ENCODE measurements at regions not wholly inside any gene's neighbourhood (a gene's known extent, or its start where the extent isn't known, plus 50 kb on each side); places are given as distances from the start of the nearest gene placed in this dataset.

DNA sequence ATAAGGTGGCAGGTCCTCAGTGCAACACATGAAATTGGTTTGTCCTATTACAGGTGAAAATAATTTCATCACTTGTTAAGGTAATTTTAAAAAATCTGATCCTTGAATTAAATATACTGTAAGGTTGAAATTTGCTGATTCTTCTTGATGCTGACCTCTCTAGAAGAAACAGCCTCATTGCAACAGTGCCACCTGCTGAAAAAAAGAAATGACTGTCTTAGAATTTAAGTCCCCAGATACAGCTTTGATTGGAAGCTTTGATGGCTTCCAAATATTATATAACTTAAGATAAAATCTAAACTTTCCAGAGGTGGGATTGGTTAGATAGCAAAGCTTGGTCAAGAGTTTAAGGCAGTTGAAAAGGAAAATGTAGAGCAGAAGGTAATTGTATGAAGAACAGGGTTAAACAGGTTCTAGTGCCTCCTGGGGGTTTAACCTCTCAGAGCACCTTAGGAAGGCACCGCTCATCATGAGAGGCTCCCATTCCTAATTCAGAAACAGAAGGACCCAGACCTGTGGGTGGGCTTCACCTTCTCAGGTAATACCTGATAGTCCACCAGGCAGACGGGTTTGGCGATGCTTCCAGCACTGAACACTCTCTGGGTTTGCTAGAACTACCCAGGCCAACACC lies 401.0 kb downstream of the PAX1 start:
- intact Hi-C loops (cut with DNase I) = no loop called here
- no peaks in the 10 kb centered on the region for H3K36me3 ChIP-seq
- H3K4me3 ChIP-seq = no peak overlapping the region
- WGBS, 2 donors = 67 to 79% methylated on average over 3 of the region's 3 CpGs
- H3K27me3 ChIP-seq = no peaks in the 10 kb centered on the region
- no peak for DNase-seq
- no peaks in the 10 kb centered on the region for H3K4me1 ChIP-seq
- H3K27ac ChIP-seq = no peak overlapping the region
- TF ChIP-seq, protein P1, sequence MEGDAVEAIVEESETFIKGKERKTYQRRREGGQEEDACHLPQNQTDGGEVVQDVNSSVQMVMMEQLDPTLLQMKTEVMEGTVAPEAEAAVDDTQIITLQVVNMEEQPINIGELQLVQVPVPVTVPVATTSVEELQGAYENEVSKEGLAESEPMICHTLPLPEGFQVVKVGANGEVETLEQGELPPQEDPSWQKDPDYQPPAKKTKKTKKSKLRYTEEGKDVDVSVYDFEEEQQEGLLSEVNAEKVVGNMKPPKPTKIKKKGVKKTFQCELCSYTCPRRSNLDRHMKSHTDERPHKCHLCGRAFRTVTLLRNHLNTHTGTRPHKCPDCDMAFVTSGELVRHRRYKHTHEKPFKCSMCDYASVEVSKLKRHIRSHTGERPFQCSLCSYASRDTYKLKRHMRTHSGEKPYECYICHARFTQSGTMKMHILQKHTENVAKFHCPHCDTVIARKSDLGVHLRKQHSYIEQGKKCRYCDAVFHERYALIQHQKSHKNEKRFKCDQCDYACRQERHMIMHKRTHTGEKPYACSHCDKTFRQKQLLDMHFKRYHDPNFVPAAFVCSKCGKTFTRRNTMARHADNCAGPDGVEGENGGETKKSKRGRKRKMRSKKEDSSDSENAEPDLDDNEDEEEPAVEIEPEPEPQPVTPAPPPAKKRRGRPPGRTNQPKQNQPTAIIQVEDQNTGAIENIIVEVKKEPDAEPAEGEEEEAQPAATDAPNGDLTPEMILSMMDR (IDR thresholded peaks at IDR 0.05) = peak in 3 of 6 experiments; percentile 21 to 41 (median 28)
- no peak for TF ChIP-seq POLR2A (IDR thresholded peaks at IDR 0.05)
- H3K9me3 ChIP-seq = no peaks in the 10 kb centered on the region

DNA sequence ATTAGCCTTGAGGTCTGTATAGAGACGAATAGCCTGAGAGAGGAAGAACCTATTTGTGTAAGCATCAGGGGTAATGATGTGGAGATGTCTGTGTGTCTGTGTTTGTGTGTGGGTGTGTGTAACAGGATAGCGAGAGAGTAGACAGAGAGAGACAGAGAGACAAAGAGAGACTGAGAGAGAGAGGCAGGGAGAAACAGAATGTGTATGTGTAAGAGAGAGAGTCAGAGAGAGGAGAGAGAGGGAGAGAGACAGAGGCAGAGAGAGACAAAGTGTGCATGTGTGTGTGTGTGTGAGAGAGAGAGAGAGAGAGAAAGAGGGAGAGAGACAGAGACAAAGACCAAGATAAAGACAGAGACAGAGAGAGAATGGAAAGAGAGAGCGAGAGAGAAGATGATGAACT lies 396.1 kb downstream of the PAX1 start:
- Histone ChIP-seq H3K4me1 (no peaks in the 10 kb centered on the region), H3K27me3 (no peaks in the 10 kb centered on the region), H3K27ac (no peak overlapping the region), H3K36me3 (no peaks in the 10 kb centered on the region), H3K9me3 (no peaks in the 10 kb centered on the region), H3K4me3 (no peak overlapping the region)
- TF ChIP-seq, protein P1 (IDR thresholded peaks at IDR 0.05) = no peak
- no peak for TF ChIP-seq POLR2A (IDR thresholded peaks at IDR 0.05)
- intact Hi-C loops (cut with DNase I) = no loop called here
- no peak for DNase-seq
- 78 to 88% methylated on average over 3 of the region's 3 CpGs for WGBS, 2 donors

DNA sequence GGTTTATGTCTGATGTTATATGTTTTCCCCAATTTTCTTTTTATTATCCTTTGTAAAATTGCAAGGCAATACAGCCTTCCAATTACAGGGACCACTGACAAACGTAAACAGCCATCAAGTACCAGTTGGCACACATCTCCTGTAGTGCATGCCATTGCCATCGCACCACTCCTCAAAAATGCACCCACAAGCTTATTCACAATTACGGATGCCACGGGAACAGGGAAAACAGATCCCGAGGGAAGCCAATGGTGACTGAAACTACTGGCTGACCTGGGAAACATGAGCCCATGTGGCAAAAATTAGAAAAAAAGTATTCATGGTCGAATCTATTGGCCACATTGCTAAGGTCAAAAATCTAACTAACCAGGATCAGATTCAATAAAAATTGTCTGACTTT lies 395.2 kb downstream of the PAX1 start:
- H3K9me3 ChIP-seq = no peaks in the 10 kb centered on the region
- WGBS, 2 donors = 63 to 64% methylated on average over 6 of the region's 6 CpGs

DNA sequence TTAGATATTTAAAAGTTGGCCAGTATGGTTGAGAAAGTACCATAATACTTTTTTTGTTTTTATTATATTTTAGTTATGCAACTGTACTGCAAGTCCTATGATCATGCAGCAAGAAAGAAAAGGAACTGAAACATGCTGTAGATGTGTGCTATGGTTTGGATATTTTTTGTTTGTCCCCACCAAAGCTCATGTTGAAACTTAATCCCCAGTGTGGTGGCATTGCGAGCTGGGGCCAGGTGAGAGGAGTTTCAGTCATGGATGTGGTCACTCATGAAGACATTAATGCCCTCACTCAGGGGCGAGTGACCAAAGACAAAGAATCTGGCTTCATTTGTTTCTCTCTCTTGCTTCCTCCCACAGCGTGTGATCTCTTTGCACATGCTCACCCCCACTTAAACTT lies 393.9 kb downstream of the PAX1 start:
- Histone ChIP-seq H3K9me3 (no peaks in the 10 kb centered on the region), H3K4me3 (no peak overlapping the region), H3K27me3 (no peaks in the 10 kb centered on the region), H3K27ac (no peak overlapping the region), H3K4me1 (no peaks in the 10 kb centered on the region), H3K36me3 (no peaks in the 10 kb centered on the region)
- DNase-seq = no peak
- TF ChIP-seq, protein P1 (IDR thresholded peaks at IDR 0.05) = no peak
- TF ChIP-seq POLR2A (IDR thresholded peaks at IDR 0.05) = no peak
- WGBS, 2 donors = 73 to 81% methylated on average over 3 of the region's 3 CpGs
- intact Hi-C loops (cut with DNase I) = no loop called here

More for the DNA sequence above, 395.2 kb downstream of the PAX1 start:
- intact Hi-C loops (cut with DNase I) = no loop called here
- Histone ChIP-seq H3K36me3 (no peaks in the 10 kb centered on the region), H3K27ac (no peak overlapping the region), H3K27me3 (no peaks in the 10 kb centered on the region), H3K4me1 (no peaks in the 10 kb centered on the region), H3K4me3 (no peak overlapping the region)
- TF ChIP-seq POLR2A (IDR thresholded peaks at IDR 0.05) = no peak
- TF ChIP-seq, protein P1 (IDR thresholded peaks at IDR 0.05) = no peak
- no peak for DNase-seq

DNA sequence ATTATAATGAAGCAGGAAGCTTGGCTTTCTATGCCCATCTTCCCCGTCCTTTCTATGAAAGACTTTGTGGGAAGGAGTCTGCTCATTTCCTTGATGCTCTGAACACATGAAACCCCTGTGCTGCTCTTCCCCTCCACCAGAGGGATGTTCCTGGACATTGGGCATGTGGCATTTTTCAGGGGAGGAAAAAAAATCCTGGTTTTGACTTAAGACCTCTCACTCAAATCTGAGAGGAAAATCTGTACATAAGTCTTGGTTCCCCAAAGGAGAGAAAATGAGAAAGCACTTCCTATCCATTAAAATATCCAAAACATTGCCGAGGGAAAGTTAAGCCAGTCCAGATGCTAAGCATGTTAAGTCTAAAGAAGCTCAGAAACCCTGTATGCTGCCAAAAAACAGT lies 393.0 kb downstream of the PAX1 start:
- DNase-seq = no peak
- Histone ChIP-seq H3K4me1 (no peaks in the 10 kb centered on the region), H3K9me3 (no peaks in the 10 kb centered on the region), H3K36me3 (no peaks in the 10 kb centered on the region), H3K27ac (no peak overlapping the region), H3K4me3 (no peak overlapping the region), H3K27me3 (no peaks in the 10 kb centered on the region)
- WGBS, 2 donors = 43 to 67% methylated on average over 2 of the region's 2 CpGs
- TF ChIP-seq, protein P1 (IDR thresholded peaks at IDR 0.05) = no peak
- no peak for TF ChIP-seq POLR2A (IDR thresholded peaks at IDR 0.05)
- intact Hi-C loops (cut with DNase I) = no loop called here
